Endodermal cell (in vitro differentiated cells): ENCODE measurements at regions not wholly inside any gene's neighbourhood (a gene's known extent, or its start where the extent isn't known, plus 50 kb on each side); places are given as distances from the start of the nearest gene placed in this dataset.

Experiments
- DNase-seq: peaks from one replicate; pipeline ENCODE4 v3.0.0-alpha.2; 2017
- H3K27ac ChIP-seq: 2 replicates; pipeline ENCODE4 v1.5.1; 2013; ENCODE audit warnings: mild to moderate bottlenecking, low read depth, low read length, moderate library complexity
- H3K27me3 ChIP-seq: 2 replicates; pipeline ENCODE4 v1.6.1; 2013; ENCODE audit warnings: mild to moderate bottlenecking, low read length, moderate library complexity; ENCODE audit not compliant: insufficient read depth, control insufficient read depth, poor library complexity, severe bottlenecking
- H3K36me3 ChIP-seq: 2 replicates; pipeline ENCODE4 v1.7.0; 2013; ENCODE audit warnings: mild to moderate bottlenecking, low read length, moderate library complexity; ENCODE audit not compliant: control insufficient read depth, insufficient read depth
- H3K4me1 ChIP-seq: one replicate; pipeline ENCODE4 v1.7.0; 2013; ENCODE audit warnings: low read length; ENCODE audit not compliant: control insufficient read depth, insufficient read depth
- H3K4me3 ChIP-seq: 2 replicates; pipeline ENCODE4 v1.5.1; 2013; ENCODE audit warnings: mild to moderate bottlenecking, low read length, moderate library complexity
- H3K9ac ChIP-seq: 2 replicates; pipeline ENCODE4 v1.6.1; 2013; ENCODE audit warnings: mild to moderate bottlenecking, low read length, moderate library complexity; ENCODE audit not compliant: poor library complexity, severe bottlenecking; ENCODE audit errors: extremely low read depth
- H3K9me3 ChIP-seq: 2 replicates; pipeline ENCODE4 v1.6.1; 2013; ENCODE audit warnings: mild to moderate bottlenecking, low read length, moderate library complexity; ENCODE audit not compliant: control insufficient read depth
- H3K27ac Mint-ChIP-seq: 2 replicates; pipeline ENCODE4 v1.8.0; 2020; ENCODE audit warnings: mixed read lengths
- H3K27me3 Mint-ChIP-seq: 2 replicates; pipeline ENCODE4 v1.8.0; 2021; ENCODE audit warnings: mild to moderate bottlenecking, mixed read lengths; ENCODE audit not compliant: insufficient read depth
- H3K36me3 Mint-ChIP-seq: 2 replicates; pipeline ENCODE4 v1.8.0; 2020; ENCODE audit warnings: low read depth, mixed read lengths
- H3K4me1 Mint-ChIP-seq: 2 replicates; pipeline ENCODE4 v1.8.0; 2020; ENCODE audit warnings: mixed read lengths
- H3K4me3 Mint-ChIP-seq: 2 replicates; pipeline ENCODE4 v1.8.0; 2020; ENCODE audit warnings: mild to moderate bottlenecking, moderate library complexity, mixed read lengths
- H3K9me3 Mint-ChIP-seq: 2 replicates; pipeline ENCODE4 v1.8.0; 2020; ENCODE audit warnings: mild to moderate bottlenecking, mixed read lengths
- CTCF ChIP-seq: fragments of 200-600 bp; sonication (generic); conservative IDR thresholded peaks from 2 replicates; pipeline ENCODE4 v1.5.0; 2021; ENCODE audit warnings: antibody characterized with exemption, mild to moderate bottlenecking
- WGBS, 2 experiments: methylation state at CpG; one replicate each; pipeline versions ENCODE4 v1.1.5 to v1.1.7; 2013; ENCODE audit warnings: missing lambda C conversion rate in 2 of 2, mixed read lengths in 1 of 2; ENCODE audit not compliant: insufficient coverage in 1 of 2, insufficient read length in 1 of 2; 5-methylcytosine and 5-hydroxymethylcytosine counted together

- Mint-ChIP-seq H3K4me1 (peaks cover 10% of the 10 kb centered on the region), H3K27ac (no peak overlapping the region), H3K36me3 (no peaks in the 10 kb centered on the region), H3K4me3 (no peak overlapping the region), H3K27me3 (no peaks in the 10 kb centered on the region), H3K9me3 (no peaks in the 10 kb centered on the region)
- H3K4me1 ChIP-seq: peaks cover 14% of the 10 kb centered on the region
- no peaks in the 10 kb centered on the region for H3K9me3 ChIP-seq
- H3K27me3 ChIP-seq: no peaks in the 10 kb centered on the region
- no peak overlapping the region for H3K4me3 ChIP-seq
- no peak overlapping the region for H3K9ac ChIP-seq
- DNase-seq: no peak
- H3K27ac ChIP-seq: no peak overlapping the region
- TF ChIP-seq CTCF: no peak
- H3K36me3 ChIP-seq: no peaks in the 10 kb centered on the region
- 91% methylated on average over 3 of the region's 3 CpGs; no CpG with 5 or more reads in 1 of the 2 experiments for WGBS, 2 experiments
These were observed 142.5 kb upstream of the SMAD1 start for GRCh38 chr4:145339075-145339725.

- DNase-seq: no peak
- Histone ChIP-seq H3K4me3 (no peak overlapping the region), H3K9ac (no peak overlapping the region), H3K4me1 (peaks cover 12% of the 10 kb centered on the region), H3K27me3 (no peaks in the 10 kb centered on the region), H3K36me3 (no peaks in the 10 kb centered on the region), H3K27ac (no peak overlapping the region), H3K9me3 (no peaks in the 10 kb centered on the region)
- H3K36me3 Mint-ChIP-seq: no peaks in the 10 kb centered on the region
- H3K4me3 Mint-ChIP-seq: no peak overlapping the region
- H3K4me1 Mint-ChIP-seq: peaks cover 7% of the 10 kb centered on the region
- no peak overlapping the region for H3K27ac Mint-ChIP-seq
- no peaks in the 10 kb centered on the region for H3K27me3 Mint-ChIP-seq
- 90 to 91% methylated on average over 3 of the region's 3 CpGs for WGBS, 2 experiments
- no peak for TF ChIP-seq CTCF
- H3K9me3 Mint-ChIP-seq: no peaks in the 10 kb centered on the region
These were observed 143.1 kb upstream of the SMAD1 start for GRCh38 chr4:145338568-145338967.

GRCh38 chr4:145337391-145337790, 144.3 kb upstream of the SMAD1 start:
- no peak overlapping the region for H3K27ac Mint-ChIP-seq
- no peaks in the 10 kb centered on the region for H3K9me3 Mint-ChIP-seq
- no peak overlapping the region for H3K9ac ChIP-seq
- no peak overlapping the region for H3K4me3 ChIP-seq
- no peaks in the 10 kb centered on the region for H3K27me3 ChIP-seq
- peaks cover 3% of the 10 kb centered on the region for H3K4me1 ChIP-seq
- no CpG with 5 or more reads among the region's 2 CpGs for WGBS, 2 experiments
- DNase-seq: no peak
- H3K27me3 Mint-ChIP-seq: no peaks in the 10 kb centered on the region
- H3K4me1 Mint-ChIP-seq: peaks cover 4% of the 10 kb centered on the region
- H3K9me3 ChIP-seq: no peaks in the 10 kb centered on the region
- H3K27ac ChIP-seq: no peak overlapping the region
- H3K36me3 Mint-ChIP-seq: no peaks in the 10 kb centered on the region
- H3K4me3 Mint-ChIP-seq: no peak overlapping the region
- H3K36me3 ChIP-seq: no peaks in the 10 kb centered on the region
- TF ChIP-seq CTCF: no peak
